PFSK-1 (cell line): ENCODE measurements at regions not wholly inside any gene's neighbourhood (a gene's known extent, or its start where the extent isn't known, plus 50 kb on each side); places are given as distances from the start of the nearest gene placed in this dataset.

Experiments
- FOXP2 ChIP-seq: optimal IDR thresholded peaks from 2 replicates; pipeline ENCODE3; 2011; ENCODE audit warnings: borderline replicate concordance, control low read depth, inconsistent platforms; ENCODE audit not compliant: insufficient read depth; ENCODE audit errors: extremely low read length, extremely low read depth
- POLR2AphosphoS5 ChIP-seq: IDR thresholded peaks from 2 replicates; pipeline ENCODE4 v1.6.1; 2012; ENCODE audit warnings: low read depth, mild to moderate bottlenecking, control low read depth, low read length, moderate library complexity
- SIN3A ChIP-seq: IDR thresholded peaks from 2 replicates; pipeline ENCODE4 v1.6.1; 2012; ENCODE audit warnings: mild to moderate bottlenecking, low read length, moderate library complexity, borderline replicate concordance; ENCODE audit not compliant: insufficient read depth
- TAF1 ChIP-seq: IDR thresholded peaks from 2 replicates; pipeline ENCODE4 v1.6.1; 2012; ENCODE audit warnings: low read length, control low read depth, borderline replicate concordance; ENCODE audit not compliant: insufficient read depth
- TF ChIP-seq, protein P1 (sequence below), 2 experiments: IDR thresholded peaks; 2 replicates each; pipeline versions ENCODE4 v1.6.1 to v1.8.0; 2011 to 2012; ENCODE audit warnings: low read depth in 2 of 2, low read length in 2 of 2, control low read depth in 1 of 2, inconsistent platforms in 1 of 2, mild to moderate bottlenecking in 1 of 2, moderate library complexity in 1 of 2; ENCODE audit not compliant: insufficient read depth in 1 of 2

DNA sequence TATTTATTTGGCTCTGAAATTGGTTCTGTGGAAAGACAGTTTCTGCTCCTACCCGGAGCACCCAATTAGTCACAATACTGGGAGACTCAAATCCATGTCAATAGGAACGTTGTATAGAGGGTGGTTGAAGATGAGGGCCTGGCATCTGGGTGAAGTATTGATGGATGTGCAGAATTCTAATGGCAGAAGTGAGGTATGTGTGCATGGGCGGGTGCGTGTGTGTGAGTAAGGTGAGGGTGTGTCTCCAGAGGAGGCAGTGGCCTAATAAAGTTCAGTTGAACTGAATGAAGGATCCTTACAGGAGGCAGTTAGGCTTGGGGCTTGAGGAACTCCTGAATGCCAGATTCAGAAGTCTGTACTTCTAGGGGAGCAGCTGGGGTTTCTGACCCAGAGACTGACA lies 71.8 kb upstream of the B3GAT1 start:
- TF ChIP-seq POLR2AphosphoS5, result no peak
- TF ChIP-seq TAF1, result no peak
- TF ChIP-seq SIN3A, result no peak
- TF ChIP-seq, protein P1, sequence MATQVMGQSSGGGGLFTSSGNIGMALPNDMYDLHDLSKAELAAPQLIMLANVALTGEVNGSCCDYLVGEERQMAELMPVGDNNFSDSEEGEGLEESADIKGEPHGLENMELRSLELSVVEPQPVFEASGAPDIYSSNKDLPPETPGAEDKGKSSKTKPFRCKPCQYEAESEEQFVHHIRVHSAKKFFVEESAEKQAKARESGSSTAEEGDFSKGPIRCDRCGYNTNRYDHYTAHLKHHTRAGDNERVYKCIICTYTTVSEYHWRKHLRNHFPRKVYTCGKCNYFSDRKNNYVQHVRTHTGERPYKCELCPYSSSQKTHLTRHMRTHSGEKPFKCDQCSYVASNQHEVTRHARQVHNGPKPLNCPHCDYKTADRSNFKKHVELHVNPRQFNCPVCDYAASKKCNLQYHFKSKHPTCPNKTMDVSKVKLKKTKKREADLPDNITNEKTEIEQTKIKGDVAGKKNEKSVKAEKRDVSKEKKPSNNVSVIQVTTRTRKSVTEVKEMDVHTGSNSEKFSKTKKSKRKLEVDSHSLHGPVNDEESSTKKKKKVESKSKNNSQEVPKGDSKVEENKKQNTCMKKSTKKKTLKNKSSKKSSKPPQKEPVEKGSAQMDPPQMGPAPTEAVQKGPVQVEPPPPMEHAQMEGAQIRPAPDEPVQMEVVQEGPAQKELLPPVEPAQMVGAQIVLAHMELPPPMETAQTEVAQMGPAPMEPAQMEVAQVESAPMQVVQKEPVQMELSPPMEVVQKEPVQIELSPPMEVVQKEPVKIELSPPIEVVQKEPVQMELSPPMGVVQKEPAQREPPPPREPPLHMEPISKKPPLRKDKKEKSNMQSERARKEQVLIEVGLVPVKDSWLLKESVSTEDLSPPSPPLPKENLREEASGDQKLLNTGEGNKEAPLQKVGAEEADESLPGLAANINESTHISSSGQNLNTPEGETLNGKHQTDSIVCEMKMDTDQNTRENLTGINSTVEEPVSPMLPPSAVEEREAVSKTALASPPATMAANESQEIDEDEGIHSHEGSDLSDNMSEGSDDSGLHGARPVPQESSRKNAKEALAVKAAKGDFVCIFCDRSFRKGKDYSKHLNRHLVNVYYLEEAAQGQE (IDR thresholded peaks at IDR 0.05; ENCODE audit: insufficient read depth in 1 of 2, low read depth in 2 of 2, low read length in 2 of 2), result no peak
- TF ChIP-seq FOXP2, result no peak

DNA sequence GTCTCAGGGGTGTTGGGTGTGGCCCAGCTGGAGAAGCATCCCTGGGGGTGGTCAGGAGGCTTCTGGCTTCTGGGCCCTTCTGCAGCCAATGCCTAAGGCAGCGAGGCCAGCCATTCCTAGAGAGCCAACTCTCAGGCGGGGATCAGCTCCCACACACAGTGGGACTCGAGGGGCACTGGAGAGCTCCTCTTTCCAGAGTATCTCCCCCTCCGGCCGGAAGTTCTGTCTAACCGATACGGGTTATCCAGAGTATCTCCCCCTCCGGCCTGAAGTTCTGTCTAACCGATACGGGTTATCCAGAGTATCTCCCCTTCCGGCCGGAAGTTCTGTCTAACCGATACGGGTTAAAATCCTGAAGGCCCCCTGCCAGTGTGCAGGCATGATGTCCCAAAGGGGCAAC lies 71.2 kb upstream of the B3GAT1 start:
- TF ChIP-seq TAF1 (no peak), SIN3A (no peak), FOXP2 (no peak)
- TF ChIP-seq, protein P1 (IDR thresholded peaks at IDR 0.05; ENCODE audit: insufficient read depth in 1 of 2, low read depth in 2 of 2, low read length in 2 of 2), result no peak

DNA sequence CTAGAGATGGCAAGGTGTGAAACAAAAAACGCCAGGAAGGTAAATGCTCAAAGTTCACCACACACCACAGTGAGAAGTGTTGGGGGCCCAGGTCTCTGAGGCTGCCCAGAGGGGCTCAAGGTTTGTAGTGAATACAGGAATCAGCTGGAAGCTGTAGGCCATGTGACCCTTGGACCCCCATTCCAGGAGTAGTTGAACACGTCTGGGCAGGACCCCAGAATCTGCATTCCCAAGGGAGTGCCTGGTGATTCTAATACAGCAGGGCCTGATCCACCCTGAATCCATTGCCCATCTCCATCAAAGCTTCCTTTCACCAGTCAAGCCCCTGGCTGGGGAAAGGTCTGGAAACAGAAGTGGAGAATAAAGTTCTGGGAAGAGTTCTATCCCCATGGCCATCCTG lies 70.8 kb upstream of the B3GAT1 start:
- TF ChIP-seq TAF1 (no peak), SIN3A (no peak), POLR2AphosphoS5 (no peak), FOXP2 (no peak)
- TF ChIP-seq, protein P1 (IDR thresholded peaks at IDR 0.05; ENCODE audit: insufficient read depth in 1 of 2, low read depth in 2 of 2, low read length in 2 of 2), result no peak

DNA sequence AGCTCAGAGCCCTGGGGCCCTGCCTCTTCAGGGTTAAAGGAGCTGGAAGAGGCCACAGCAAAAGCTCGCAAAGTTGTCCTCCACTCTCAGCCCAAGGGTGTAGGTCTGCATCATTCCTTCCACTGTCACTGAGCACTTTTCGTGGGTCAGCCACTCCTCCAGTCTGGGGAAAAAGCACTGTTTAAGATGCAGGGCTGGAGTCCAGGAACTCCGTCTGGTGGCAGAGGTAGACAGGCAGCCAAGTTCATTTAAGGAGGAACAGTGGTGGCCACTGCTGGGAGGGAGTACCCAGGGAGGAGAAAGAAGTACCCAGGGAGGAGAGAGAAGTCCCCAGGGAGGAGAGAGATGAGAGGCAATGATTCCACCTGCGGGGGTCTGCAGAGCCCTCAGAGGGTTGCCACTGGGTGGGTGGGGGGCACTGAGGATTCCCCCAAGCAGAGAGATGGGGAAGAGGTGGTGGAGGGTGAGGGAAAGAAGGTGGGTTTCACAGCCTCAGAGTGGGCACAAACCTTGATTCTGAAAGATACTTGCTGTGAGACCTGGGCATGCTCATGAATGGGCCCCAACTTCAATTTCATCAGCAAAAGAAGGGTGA lies 70.0 kb upstream of the B3GAT1 start:
- no peak for TF ChIP-seq POLR2AphosphoS5
- TF ChIP-seq, protein P1 (IDR thresholded peaks at IDR 0.05; ENCODE audit: insufficient read depth in 1 of 2, low read depth in 2 of 2, low read length in 2 of 2), result no peak
- no peak for TF ChIP-seq FOXP2
- TF ChIP-seq TAF1, result no peak
- no peak for TF ChIP-seq SIN3A

DNA sequence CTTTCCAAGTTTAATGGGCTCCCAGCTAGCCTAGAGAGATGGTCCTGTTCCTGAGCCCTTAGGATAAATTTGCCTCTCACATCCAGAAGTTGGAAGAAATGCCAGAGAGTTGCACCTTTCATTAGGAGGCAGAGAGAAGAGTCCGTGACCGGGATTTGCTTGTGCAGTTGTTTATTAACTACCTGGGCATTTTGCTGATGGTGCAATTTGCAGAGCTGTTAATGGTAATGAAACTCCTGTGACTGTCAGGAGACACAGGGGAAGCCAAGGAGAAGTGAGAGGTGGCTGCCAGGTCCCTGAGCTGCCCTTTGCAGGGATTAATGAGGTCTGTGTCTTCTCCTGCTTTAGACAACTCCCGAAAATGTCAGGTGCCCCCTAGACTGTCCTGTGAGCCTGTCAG lies 69.1 kb upstream of the B3GAT1 start:
- no peak for TF ChIP-seq TAF1
- TF ChIP-seq FOXP2, result no peak
- TF ChIP-seq, protein P1 (IDR thresholded peaks at IDR 0.05; ENCODE audit: insufficient read depth in 1 of 2, low read depth in 2 of 2, low read length in 2 of 2), result no peak
- TF ChIP-seq SIN3A, result no peak
- TF ChIP-seq POLR2AphosphoS5, result no peak
